OCI-LY7 (cell line): ENCODE measurements at regions not wholly inside any gene's neighbourhood (a gene's known extent, or its start where the extent isn't known, plus 50 kb on each side); places are given as distances from the start of the nearest gene placed in this dataset.
"Not testable (repeated sequence)": the region's sequence is repeated elsewhere in the genome, so short reads cannot be mapped to it uniquely, and the experiment has no call there.

Experiments used
- BruUV-seq: library from RNA; stranded (reverse); fragments of 400-500 nt; replicated peaks from 2 replicates; lab custom pipeline; 2021; lab: Mats Ljungman, UMichigan
- CTCF ChIA-PET: fragments of 300-600 bp; sonication (Branson Sonifier 250); formaldehyde crosslinking; loops from one replicate; lab custom pipeline; 2022; ENCODE audit warnings: antibody characterized with exemption; ENCODE audit not compliant: unreplicated experiment; lab: Charles Lee
- POLR2A ChIA-PET: fragments of 300-600 bp; sonication (Branson Sonifier 250); formaldehyde crosslinking; loops from one replicate; lab custom pipeline; 2022; ENCODE audit warnings: antibody characterized with exemption; lab: Charles Lee
- DNase-seq: peaks from one replicate; pipeline ENCODE4 v3.0.0-alpha.2; 2015; ENCODE audit warnings: low spot score
- H2AFZ ChIP-seq: fragments of 200-600 bp; sonication (generic), shearing (Covaris generic); 2 replicates; pipeline ENCODE4 v1.6.1; 2014; ENCODE audit warnings: mild to moderate bottlenecking, antibody characterized with exemption, low read length, moderate library complexity
- H3K27ac ChIP-seq: fragments of 200-600 bp; sonication (generic); 2 replicates; pipeline ENCODE4 v1.5.1; 2014; ENCODE audit warnings: mixed run types, low read depth, mild to moderate bottlenecking, moderate library complexity, low read length, inconsistent platforms; ENCODE audit not compliant: poor library complexity, severe bottlenecking
- H3K36me3 ChIP-seq: fragments of 200-600 bp; sonication (generic); 2 replicates; pipeline ENCODE4 v1.6.1; 2014; ENCODE audit warnings: mild to moderate bottlenecking, antibody characterized with exemption, low read length, moderate library complexity, mixed read lengths; ENCODE audit not compliant: insufficient read depth
- H3K4me1 ChIP-seq: fragments of 200-600 bp; sonication (generic); 2 replicates; pipeline ENCODE4 v1.5.1; 2014; ENCODE audit warnings: mild to moderate bottlenecking, low read length; ENCODE audit not compliant: insufficient read depth, poor library complexity, severe bottlenecking
- H3K4me2 ChIP-seq: fragments of 200-600 bp; sonication (generic); 2 replicates; pipeline ENCODE4 v1.6.1; 2014; ENCODE audit warnings: mild to moderate bottlenecking, low read length
- H3K4me3 ChIP-seq: fragments of 200-600 bp; sonication (generic); 2 replicates; pipeline ENCODE4 v1.5.1; 2014; ENCODE audit warnings: mild to moderate bottlenecking, low read depth, low read length; ENCODE audit not compliant: poor library complexity, severe bottlenecking
- H3K79me2 ChIP-seq: fragments of 200-600 bp; sonication (generic); 2 replicates; pipeline ENCODE4 v1.6.1; 2016; ENCODE audit warnings: low read depth, mild to moderate bottlenecking, low read length, moderate library complexity, mixed read lengths; ENCODE audit not compliant: insufficient read depth
- H3K9me2 ChIP-seq: fragments of 200-600 bp; sonication (generic); 2 replicates; pipeline ENCODE4 v1.6.1; 2016; ENCODE audit warnings: mild to moderate bottlenecking, low read length, mixed read lengths; ENCODE audit not compliant: insufficient read depth
- H3K9me3 ChIP-seq: fragments of 200-600 bp; sonication (generic); 2 replicates; pipeline ENCODE4 v1.6.1; 2014; ENCODE audit warnings: mild to moderate bottlenecking, mixed run types, low read length, mixed read lengths
- H4K20me1 ChIP-seq: fragments of 200-600 bp; sonication (generic); 2 replicates; pipeline ENCODE4 v1.6.1; 2014; ENCODE audit warnings: mild to moderate bottlenecking, antibody characterized with exemption, low read length, moderate library complexity, mixed read lengths; ENCODE audit not compliant: insufficient read depth
- CTCF ChIP-seq: fragments of 200-600 bp; sonication (generic); conservative IDR thresholded peaks from 2 replicates; pipeline ENCODE4 v1.5.1; 2014; ENCODE audit warnings: mild to moderate bottlenecking, antibody characterized with exemption, low read length, moderate library complexity, mixed read lengths
- EZH2phosphoT487 ChIP-seq: fragments of 200-600 bp; sonication (generic); IDR thresholded peaks from 2 replicates; pipeline ENCODE4 v1.6.1; 2018; ENCODE audit warnings: low read depth, borderline replicate concordance, mild to moderate bottlenecking, mixed run types, antibody characterized with exemption, low read length, moderate library complexity, mixed read lengths
- intact Hi-C: fragments of 100-400 bp; cut with micrococcal nuclease; formaldehyde crosslinking; loops from one replicate; pipeline ENCODE4 v1.10.0; 2022; ENCODE audit not compliant: unreplicated experiment

- H3K4me2 ChIP-seq = no peak overlapping the region
- no peak overlapping the region for H2AFZ ChIP-seq
- peaks cover 2% of the 10 kb centered on the region for H3K4me1 ChIP-seq
- ChIA-PET POLR2A (no interaction called here), CTCF (no interaction called here)
- no peaks in the 10 kb centered on the region for H3K36me3 ChIP-seq
- DNase-seq = no peak
- no peaks in the 10 kb centered on the region for H3K9me2 ChIP-seq
- no peaks in the 10 kb centered on the region for H3K9me3 ChIP-seq
- H3K4me3 ChIP-seq = no peak overlapping the region
- H3K27ac ChIP-seq = no peak overlapping the region
- no TSS peak for BruUV-seq
- intact Hi-C loops = no loop called here
- no peaks in the 10 kb centered on the region for H3K79me2 ChIP-seq
- H4K20me1 ChIP-seq = no peaks in the 10 kb centered on the region
- TF ChIP-seq EZH2phosphoT487 (no peak), CTCF (no peak)
These were observed 405.6 kb upstream of the PRKCQ start for GRCh38 chr10:6985644-6986043.

- no TSS peak for BruUV-seq
- no peak overlapping the region for H3K27ac ChIP-seq
- no peak overlapping the region for H3K4me2 ChIP-seq
- POLR2A ChIA-PET = interaction anchor here (0.6 kb wide), 1 partner anchor 170 kb away, joined by 4 read pairs; no protein-coding TSS in a partner anchor
- no peaks in the 10 kb centered on the region for H4K20me1 ChIP-seq
- H3K4me1 ChIP-seq = peaks cover 4% of the 10 kb centered on the region
- CTCF ChIA-PET = no interaction called here
- H3K9me2 ChIP-seq = no peaks in the 10 kb centered on the region
- H3K79me2 ChIP-seq = no peaks in the 10 kb centered on the region
- no peak overlapping the region for H3K4me3 ChIP-seq
- TF ChIP-seq EZH2phosphoT487 (no peak), CTCF (no peak)
- no peak for DNase-seq
- H3K9me3 ChIP-seq = no peaks in the 10 kb centered on the region
- no peaks in the 10 kb centered on the region for H3K36me3 ChIP-seq
- H2AFZ ChIP-seq = no peak overlapping the region
- intact Hi-C loops = no loop called here
These were observed 404.9 kb upstream of the PRKCQ start for GRCh38 chr10:6984971-6985370.

GRCh38 chr10:6984016-6984415 lies 403.9 kb upstream of the PRKCQ start:
- CTCF ChIA-PET = not testable (repeated sequence)

More at GRCh38 chr10:6984016-6984415, 403.9 kb upstream of the PRKCQ start:
- H4K20me1 ChIP-seq, H3K79me2 ChIP-seq, H3K4me2 ChIP-seq, H3K4me3 ChIP-seq, DNase-seq, H3K36me3 ChIP-seq, intact Hi-C loops, H3K9me3 ChIP-seq, H3K27ac ChIP-seq, H3K9me2 ChIP-seq, H3K4me1 ChIP-seq, BruUV-seq, H2AFZ ChIP-seq: not testable (repeated sequence)
- POLR2A ChIA-PET = interaction anchor here (0.6 kb wide), 1 partner anchor 21 kb away, joined by 3 read pairs; no protein-coding TSS in a partner anchor
